ENCODE measurements at regions not wholly inside any gene's neighbourhood (a gene's known extent, or its start where the extent isn't known, plus 50 kb on each side); places are given as distances from the start of the nearest gene placed in this dataset.

DNA sequence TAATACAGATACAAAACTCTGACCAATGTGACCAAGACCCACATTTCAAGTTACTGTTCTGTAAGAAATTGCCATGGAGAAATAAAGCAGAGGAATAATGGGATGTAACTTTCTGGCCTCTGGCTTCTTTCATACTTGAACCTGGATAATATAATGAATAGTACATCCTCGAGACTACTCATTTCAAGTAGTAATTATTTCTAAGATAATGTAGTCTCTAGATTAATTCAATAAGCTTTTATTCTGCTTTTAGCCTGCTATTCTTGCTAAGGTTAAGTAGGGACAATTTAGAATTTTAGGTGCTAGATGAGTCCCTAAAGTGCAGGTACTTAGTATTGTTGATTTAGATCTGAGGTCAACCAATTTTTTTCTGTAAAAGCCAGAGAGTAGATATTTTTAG, 178.7 kb upstream of the IL15 start:
- ChIA-PET CTCF (no interaction called here), POLR2A (no interaction called here)
- intact Hi-C loops (cut with micrococcal nuclease) (no loop called here), dilution Hi-C loops (cut with MboI; ENCODE audit: extremely low pct_ligation_motif_present, low sequenced_read_pairs) (no loop called here)
- FAIRE-seq (no peak), DNase-seq (ENCODE audit: low read depth, low spot score) (no peak)
- Histone ChIP-seq H3K4me3 (replicated peaks in 1 of 3; ENCODE audit: insufficient read depth in 1 of 3, low read depth in 1 of 3, low read length in 3 of 3) (no peak overlapping the region), H3K4me1 (ENCODE audit: control insufficient read depth, extremely low read depth, insufficient read depth, low read length) (no peaks in the 10 kb centered on the region), H3K36me3 (ENCODE audit: control insufficient read depth in 2 of 2, extremely low read depth in 1 of 2, insufficient read depth in 2 of 2, low read length in 2 of 2) (no peaks in the 10 kb centered on the region), H3K27me3 (ENCODE audit: control insufficient read depth in 2 of 2, insufficient read depth in 2 of 2, low read length in 2 of 2) (peaks cover 0 to 2% of the 10 kb centered on the region in 2 experiments), H2AFZ (ENCODE audit: low read depth, low read length) (no peak overlapping the region), H4K20me1 (replicated peaks; ENCODE audit: control insufficient read depth, extremely low read depth, insufficient read depth, low read length) (no peaks in the 10 kb centered on the region), H3K4me2 (ENCODE audit: insufficient read depth, low read length) (no peak overlapping the region), H3K9me1 (replicated peaks; ENCODE audit: control insufficient read depth, extremely low read depth, insufficient read depth, low read length) (no peaks in the 10 kb centered on the region), H3K9me3 (replicated peaks; ENCODE audit: control insufficient read depth, insufficient read depth, low read length) (no peaks in the 10 kb centered on the region), H3K27ac (ENCODE audit: insufficient read depth, low read depth, low read length) (no peak overlapping the region), H3K9ac (replicated peaks; ENCODE audit: extremely low read depth, insufficient read depth, low read length) (no peak overlapping the region), H3K79me2 (ENCODE audit: control insufficient read depth, insufficient read depth, low read length) (no peaks in the 10 kb centered on the region)
- TF ChIP-seq GATA2 (IDR thresholded peaks at IDR 0.05; ENCODE audit: insufficient read depth, insufficient read length, low read depth, low read length) (no peak), MYC (IDR thresholded peaks at IDR 0.05; ENCODE audit: low read depth, low read length) (no peak), POLR2AphosphoS5 (IDR thresholded peaks at IDR 0.05; ENCODE audit: insufficient read depth, low read depth, low read length) (no peak), POLR2A (IDR thresholded peaks at IDR 0.05; ENCODE audit: low read depth, low read length) (no peak), FOS (IDR thresholded peaks at IDR 0.05; ENCODE audit: borderline replicate concordance, insufficient read depth, low read length) (no peak), JUN (IDR thresholded peaks at IDR 0.05; ENCODE audit: borderline replicate concordance, insufficient read depth, insufficient read length, low read depth) (no peak), EZH2 (IDR thresholded peaks at IDR 0.05; ENCODE audit: borderline replicate concordance, low read depth, low read length, severe bottlenecking) (no peak)
- TF ChIP-seq, protein P1, sequence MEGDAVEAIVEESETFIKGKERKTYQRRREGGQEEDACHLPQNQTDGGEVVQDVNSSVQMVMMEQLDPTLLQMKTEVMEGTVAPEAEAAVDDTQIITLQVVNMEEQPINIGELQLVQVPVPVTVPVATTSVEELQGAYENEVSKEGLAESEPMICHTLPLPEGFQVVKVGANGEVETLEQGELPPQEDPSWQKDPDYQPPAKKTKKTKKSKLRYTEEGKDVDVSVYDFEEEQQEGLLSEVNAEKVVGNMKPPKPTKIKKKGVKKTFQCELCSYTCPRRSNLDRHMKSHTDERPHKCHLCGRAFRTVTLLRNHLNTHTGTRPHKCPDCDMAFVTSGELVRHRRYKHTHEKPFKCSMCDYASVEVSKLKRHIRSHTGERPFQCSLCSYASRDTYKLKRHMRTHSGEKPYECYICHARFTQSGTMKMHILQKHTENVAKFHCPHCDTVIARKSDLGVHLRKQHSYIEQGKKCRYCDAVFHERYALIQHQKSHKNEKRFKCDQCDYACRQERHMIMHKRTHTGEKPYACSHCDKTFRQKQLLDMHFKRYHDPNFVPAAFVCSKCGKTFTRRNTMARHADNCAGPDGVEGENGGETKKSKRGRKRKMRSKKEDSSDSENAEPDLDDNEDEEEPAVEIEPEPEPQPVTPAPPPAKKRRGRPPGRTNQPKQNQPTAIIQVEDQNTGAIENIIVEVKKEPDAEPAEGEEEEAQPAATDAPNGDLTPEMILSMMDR (IDR thresholded peaks at IDR 0.05; ENCODE audit: extremely low read depth in 1 of 2, insufficient read depth in 1 of 2, low read depth in 1 of 2, low read length in 2 of 2), result no peak
- TF ChIP-seq, protein P2, sequence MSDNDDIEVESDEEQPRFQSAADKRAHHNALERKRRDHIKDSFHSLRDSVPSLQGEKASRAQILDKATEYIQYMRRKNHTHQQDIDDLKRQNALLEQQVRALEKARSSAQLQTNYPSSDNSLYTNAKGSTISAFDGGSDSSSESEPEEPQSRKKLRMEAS (IDR thresholded peaks at IDR 0.05; ENCODE audit: insufficient read depth, insufficient read length), result no peak
- no TSS peak for BruUV-seq (replicated peaks)
